DMS53 (cell line): ENCODE measurements at regions not wholly inside any gene's neighbourhood (a gene's known extent, or its start where the extent isn't known, plus 50 kb on each side); places are given as distances from the start of the nearest gene placed in this dataset.
"Not testable (repeated sequence)": the region's sequence is repeated elsewhere in the genome, so short reads cannot be mapped to it uniquely, and the experiment has no call there.

Experiments
- DNase-seq: peaks from one replicate; lab custom pipeline; 2025; lab: John Stamatoyannopoulos, UW

GRCh38 chr22:25395468-25395867 is 169.0 kb upstream of the GRK3 start:
- no peak for DNase-seq

GRCh38 chr22:25395915-25396314 is 168.6 kb upstream of the GRK3 start:
- DNase-seq = peak; percentile 63

- DNase-seq = no peak
Observed at GRCh38 chr22:25396615-25397200, 167.8 kb upstream of the GRK3 start.

- no peak for DNase-seq
Observed at GRCh38 chr22:25397616-25398015, 166.9 kb upstream of the GRK3 start.

- not testable (repeated sequence) for DNase-seq
Observed at GRCh38 chr22:25398591-25399062, 165.8 kb upstream of the GRK3 start.

GRCh38 chr22:25399649-25400151 is 164.8 kb upstream of the GRK3 start:
- DNase-seq = no peak

- DNase-seq = peak; percentile 0
Observed at GRCh38 chr22:25402160-25402500, 162.3 kb upstream of the GRK3 start.

GRCh38 chr22:25402501-25403283 is 161.8 kb upstream of the GRK3 start:
- no peak for DNase-seq

- peak; percentile 2 for DNase-seq
Observed at GRCh38 chr22:25403284-25403810, 161.1 kb upstream of the GRK3 start.

GRCh38 chr22:25403811-25404471 is 160.5 kb upstream of the GRK3 start:
- DNase-seq = peak; percentile 24

GRCh38 chr22:25404556-25404927 is 159.9 kb upstream of the GRK3 start:
- DNase-seq = peak; percentile 19

- peak; percentile 69 for DNase-seq
Observed at GRCh38 chr22:25404928-25405816, 159.3 kb upstream of the GRK3 start.

- no peak for DNase-seq
Observed at GRCh38 chr22:25405841-25406509, 158.5 kb upstream of the GRK3 start.

- DNase-seq = no peak
Observed at GRCh38 chr22:25406510-25407210, 157.8 kb upstream of the GRK3 start.

- no peak for DNase-seq
Observed at GRCh38 chr22:25407226-25407858, 157.1 kb upstream of the GRK3 start.

GRCh38 chr22:25407859-25408229 is 156.6 kb upstream of the GRK3 start:
- no peak for DNase-seq

- no peak for DNase-seq
Observed at GRCh38 chr22:25409240-25409639, 155.2 kb upstream of the GRK3 start.

- no peak for DNase-seq
Observed at GRCh38 chr22:25410849-25411248, 153.6 kb upstream of the GRK3 start.

- no peak for DNase-seq
Observed at GRCh38 chr22:25413620-25414019, 150.9 kb upstream of the GRK3 start.

GRCh38 chr22:25415731-25416130 is 148.7 kb upstream of the GRK3 start:
- not testable (repeated sequence) for DNase-seq
